GOT3 (cell line): ENCODE measurements at regions not wholly inside any gene's neighbourhood (a gene's known extent, or its start where the extent isn't known, plus 50 kb on each side); places are given as distances from the start of the nearest gene placed in this dataset.
"Not testable (repeated sequence)": the region's sequence is repeated elsewhere in the genome, so short reads cannot be mapped to it uniquely, and the experiment has no call there.

Source experiments
- DNase-seq: peaks from one replicate; lab custom pipeline; 2025; ENCODE audit warnings: mixed read lengths; lab: John Stamatoyannopoulos, UW

DNA sequence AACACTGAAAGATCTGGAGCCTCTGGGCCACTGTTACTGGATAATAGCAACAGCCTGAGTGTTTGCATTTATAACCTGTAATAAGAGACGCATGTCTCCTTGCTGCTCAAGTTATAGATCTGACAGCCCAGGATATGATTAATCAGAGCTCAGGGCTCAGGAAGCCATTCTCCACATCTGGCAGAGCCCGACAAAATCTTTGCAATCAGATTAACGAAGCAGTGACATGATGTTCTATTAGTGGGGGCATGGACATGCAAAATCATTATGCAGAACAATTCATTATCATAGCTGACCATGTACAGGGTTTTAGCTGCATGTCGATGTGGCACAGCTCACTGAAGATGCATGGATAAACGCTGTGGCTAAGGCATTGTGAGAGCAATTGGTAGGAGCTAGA is 730.3 kb downstream of the ZNF385D start:
- no peak for DNase-seq

DNA sequence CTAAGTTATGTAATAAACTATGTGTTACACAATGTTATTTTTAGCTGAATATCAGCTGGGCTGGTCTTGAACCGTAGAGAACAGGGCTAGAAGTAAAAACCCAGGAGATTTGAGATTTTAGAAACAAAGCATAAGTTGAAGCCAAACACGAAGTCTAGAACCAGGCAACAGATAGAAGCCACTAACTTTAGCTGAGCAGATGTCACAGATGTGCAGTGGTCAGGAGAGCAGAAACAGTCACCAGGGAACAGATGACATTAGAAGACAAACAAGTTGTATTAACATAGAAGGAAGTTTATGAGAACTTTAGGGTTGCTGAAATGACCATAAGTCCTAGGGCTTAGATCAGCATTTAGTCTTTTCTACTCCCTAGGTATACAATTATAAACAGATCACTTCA is 731.0 kb downstream of the ZNF385D start:
- no peak for DNase-seq

DNA sequence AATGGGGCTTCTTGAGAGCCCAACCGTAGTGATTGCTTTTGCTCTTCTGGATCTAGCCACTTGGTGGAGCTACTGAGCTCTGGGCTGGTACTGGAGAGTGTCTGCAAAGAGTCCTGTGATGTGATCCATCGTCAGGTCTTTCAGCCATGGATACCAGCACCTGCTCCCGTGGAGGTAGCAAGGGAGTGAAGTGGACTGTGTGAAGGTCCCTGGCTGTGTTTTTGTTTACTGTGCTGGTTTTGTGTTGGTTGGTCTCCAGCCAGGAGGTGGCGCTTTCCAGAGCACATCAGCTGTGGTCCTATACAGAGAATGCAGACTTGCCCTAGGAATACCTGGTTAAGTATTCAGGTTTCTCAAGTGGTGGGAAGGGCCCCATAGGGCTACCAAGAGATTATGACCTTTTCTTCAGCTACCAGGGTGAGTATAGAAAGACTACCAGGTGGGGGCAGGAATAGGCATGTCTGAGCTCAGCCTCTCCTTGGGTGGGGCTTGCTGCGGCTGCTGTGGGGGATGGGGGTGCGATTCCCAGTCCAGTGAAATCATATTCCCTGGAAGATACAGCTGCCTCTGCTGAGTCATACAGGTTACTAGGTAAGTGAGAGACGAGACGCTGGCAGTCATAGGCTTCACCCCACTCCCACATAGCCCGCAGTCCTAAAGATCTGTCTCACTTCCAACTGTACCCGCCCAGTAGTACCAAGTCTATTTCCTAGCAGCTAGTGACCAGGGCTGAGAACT is 733.7 kb downstream of the ZNF385D start:
- no peak for DNase-seq

- no peak for DNase-seq
Measured at GRCh38 chr3:21013566-21013965, 737.4 kb downstream of the ZNF385D start.

DNA sequence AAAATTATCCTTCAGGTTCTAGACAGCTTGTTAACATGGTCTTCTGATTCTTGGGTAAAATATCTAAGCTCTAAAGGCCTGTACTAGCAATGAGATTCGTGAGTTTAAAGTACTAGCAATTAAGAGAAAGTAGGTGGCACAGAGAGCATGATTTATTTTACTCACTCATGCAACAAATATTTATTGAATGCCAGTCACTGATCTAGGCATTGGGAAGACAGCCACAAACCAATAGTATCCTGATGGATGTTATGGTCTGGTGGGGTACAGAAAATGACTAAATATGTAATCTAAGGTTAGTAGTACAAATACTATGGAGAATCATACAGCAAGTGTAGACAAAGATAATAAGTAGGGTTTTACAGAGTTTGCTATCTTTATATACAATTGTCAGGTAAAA is 751.3 kb downstream of the ZNF385D start:
- DNase-seq: no peak

DNA sequence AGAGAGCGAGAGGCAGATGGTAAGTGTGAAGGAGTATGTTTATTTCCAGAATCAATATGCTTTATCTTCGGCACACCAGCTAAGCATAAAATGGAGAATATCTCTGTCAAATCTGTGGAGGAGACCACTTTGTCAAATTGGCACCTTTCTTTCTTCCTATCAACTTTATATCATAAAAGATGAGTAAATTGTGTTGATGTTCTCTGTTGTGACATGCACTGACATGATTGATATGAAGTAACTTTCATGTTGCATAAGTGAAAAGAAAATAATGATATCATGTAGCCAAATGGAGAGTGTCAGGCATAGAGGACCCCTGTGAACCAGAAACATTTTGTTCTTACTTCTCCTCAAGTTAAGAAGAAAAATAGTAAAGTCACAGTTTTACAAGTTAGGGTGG is 753.8 kb downstream of the ZNF385D start:
- no peak for DNase-seq

- DNase-seq: no peak
Measured at GRCh38 chr3:20990896-20991295, 760.1 kb downstream of the ZNF385D start.

DNA sequence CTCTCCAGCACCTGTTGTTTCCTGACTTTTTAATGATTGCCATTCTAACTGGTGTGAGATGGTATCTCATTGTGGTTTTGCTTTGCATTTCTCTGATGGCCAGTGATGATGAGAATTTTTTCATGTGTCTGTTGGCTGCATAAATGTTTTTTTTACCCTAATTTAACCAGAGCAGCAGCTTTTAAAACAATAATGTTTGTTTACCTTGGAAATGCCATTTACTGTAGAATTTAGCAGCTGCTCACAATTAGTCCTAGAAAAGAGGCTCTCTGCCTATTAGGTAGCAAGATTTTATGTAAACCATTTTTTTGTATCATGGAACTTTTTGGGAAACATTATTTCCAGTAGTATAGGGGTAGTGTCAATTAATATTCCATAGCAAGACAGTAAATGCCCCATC is 761.4 kb downstream of the ZNF385D start:
- not testable (repeated sequence) for DNase-seq

DNA sequence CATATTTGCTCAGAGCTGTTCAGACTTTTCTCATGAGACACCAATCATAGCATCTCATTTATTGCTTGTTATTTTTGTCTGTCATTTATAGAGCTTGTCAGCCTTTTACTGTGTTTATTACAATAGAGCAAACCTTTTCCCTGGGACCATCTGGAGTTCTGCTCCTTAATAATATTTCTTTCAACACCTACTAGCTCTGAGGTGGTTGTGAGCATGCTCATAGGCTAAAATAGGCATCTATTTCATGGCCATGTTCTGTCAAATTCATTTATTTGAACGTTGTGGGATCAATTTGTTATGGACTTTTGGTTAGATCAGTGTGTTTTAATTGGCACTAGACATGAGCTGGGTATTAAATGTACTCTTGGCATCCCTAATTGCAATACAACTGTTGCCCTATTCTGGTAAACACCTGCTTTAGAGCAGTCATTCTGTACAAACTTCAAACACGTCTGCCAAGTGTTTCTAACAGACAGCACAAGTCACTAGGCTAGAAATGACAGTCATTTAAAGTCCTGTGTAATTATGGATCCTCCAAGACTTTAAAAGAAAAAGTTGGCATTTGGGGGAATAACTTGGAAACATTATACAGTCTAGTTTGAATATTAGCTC is 766.3 kb downstream of the ZNF385D start:
- DNase-seq: no peak

DNA sequence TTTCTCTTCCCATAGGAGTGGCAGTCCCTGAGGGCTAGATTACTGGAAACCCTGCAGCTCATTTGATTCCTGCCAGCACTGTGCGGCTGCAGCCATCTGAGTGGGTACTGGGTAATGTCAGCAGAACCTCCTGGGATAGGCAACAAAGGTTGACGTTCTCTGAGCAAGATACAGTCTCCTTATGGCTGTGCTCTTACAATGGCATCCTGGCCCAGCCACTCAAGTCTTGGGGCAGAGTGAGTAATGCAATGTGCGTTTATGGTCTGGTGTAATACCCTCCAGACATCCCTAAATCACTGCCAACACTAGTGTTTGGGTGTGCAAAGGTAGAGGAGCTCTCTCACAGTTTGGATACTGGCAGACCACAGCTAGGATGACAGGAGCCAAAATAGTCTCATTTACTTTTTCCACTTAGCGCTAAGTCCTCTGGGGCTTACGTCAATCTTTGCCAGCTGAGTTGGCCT is 775.8 kb downstream of the ZNF385D start:
- no peak for DNase-seq

GRCh38 chr3:20974396-20974795 is 776.6 kb downstream of the ZNF385D start:
- DNase-seq: no peak

DNA sequence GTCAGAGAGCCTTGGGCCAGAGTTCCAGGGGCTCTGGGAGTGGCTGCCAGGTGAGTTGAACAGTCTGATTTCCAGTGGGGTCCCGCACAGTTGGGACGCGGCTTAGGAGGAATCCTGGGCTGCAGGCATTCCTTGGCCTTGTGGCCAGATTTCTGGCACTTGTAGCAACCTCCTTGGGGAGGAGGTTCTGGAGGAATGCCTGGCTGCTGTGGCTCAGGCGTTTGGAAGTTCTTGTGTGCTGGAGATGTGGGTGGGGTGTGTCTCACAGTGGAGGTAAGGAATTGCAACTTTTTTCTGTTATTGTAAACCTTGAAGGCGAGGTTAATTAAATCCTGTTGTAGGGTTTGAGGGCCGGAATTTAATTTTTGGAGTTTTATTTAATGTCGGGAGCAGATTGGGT is 780.2 kb downstream of the ZNF385D start:
- DNase-seq: not testable (repeated sequence)

DNA sequence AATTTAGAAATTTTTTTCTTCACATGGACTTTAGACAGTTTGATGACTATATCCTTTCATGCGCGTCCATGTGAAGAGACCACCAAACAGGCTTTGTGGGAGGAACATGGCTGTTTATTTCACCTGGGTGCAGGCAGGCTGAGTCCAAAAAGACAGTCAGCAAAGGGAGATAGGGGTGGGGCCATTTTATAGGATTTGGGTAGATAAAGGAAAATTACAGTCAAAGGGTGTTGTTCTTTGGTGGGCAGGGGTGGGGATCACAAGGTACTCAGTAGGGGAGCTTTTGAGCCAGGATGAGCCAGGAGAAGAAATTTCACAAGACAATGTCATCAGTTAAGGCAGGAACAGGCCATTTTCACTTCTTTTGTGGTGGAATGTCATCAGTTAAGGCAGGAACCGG is 781.5 kb upstream of the SGO1 start:
- not testable (repeated sequence) for DNase-seq

- no peak for DNase-seq
Measured at GRCh38 chr3:20958161-20958560, 772.2 kb upstream of the SGO1 start.

DNA sequence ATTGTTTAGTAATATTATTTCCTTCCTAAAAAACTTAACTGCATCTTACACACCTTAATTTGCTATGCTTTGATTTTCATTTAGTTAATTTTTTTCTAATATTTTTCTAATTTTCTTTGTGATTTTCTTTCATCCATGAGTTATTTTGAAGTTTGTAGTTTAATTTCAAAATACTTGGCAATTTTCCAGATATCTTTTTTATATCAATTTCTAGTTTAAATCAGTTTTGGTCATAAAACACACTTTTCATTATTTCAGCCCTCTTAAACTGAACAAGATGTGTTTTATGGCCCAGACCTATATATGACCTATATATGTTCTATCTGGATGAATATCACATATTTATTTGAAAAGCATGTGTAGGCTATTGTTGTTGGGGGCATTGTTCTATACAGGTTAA is 759.9 kb upstream of the SGO1 start:
- no peak for DNase-seq

DNA sequence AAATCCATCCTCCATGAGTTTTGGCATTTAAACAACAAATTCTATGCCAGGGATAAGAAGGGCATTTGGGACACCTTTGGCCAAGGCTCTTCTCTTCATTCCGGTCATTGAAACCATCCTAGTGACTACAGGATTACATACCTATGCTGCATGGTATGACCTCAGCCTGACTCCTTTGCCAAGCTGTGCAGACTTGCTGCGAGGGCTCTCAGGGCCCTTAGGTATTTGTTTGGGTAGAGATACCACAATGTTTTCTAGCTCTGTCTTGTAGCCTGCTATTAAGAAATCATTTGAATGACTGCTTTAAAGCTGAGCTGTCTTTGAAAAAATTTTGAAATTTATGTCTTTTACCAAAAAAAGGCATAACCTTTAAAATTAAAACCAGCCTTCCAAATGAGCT is 749.8 kb upstream of the SGO1 start:
- DNase-seq: no peak

DNA sequence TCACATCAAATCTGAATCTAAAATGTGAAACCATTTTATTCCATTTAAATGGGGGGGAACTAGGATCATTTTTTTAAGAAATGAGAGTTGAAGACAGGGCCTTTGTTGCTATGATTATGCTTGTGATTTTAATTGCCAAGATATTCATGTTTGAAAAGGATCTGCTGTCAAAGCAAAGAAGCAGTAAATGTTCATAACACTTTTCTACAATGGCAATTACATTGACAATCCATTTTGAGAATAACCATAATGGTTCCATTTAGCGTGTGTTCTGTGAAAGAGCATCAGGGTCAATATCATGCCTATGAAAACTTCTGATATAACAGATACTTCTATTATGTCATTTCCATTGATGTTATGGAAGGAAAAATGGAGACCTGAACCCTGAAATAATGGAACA is 745.8 kb upstream of the SGO1 start:
- no peak for DNase-seq

GRCh38 chr3:20930034-20930433 is 744.0 kb upstream of the SGO1 start:
- no peak for DNase-seq

GRCh38 chr3:20924646-20925385 is 738.8 kb upstream of the SGO1 start:
- no peak for DNase-seq

DNA sequence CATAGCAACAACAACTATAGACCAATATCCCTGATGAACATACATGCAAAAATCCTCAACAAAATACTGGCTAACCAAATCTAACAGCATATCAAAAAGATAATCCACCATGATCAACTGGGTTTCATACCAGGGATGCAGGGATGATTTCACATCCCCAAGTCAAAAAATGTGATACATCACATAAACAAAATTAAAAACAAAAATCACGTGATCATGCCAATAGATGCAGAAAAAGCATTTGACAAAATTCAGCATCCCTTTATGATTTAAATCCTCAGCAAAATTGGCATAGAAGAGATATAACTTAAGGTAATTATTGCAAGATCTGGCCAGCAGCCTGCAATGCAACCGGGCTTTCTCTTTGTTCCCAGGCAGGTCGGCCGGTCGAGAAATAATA is 735.1 kb upstream of the SGO1 start:
- DNase-seq: not testable (repeated sequence)

DNA sequence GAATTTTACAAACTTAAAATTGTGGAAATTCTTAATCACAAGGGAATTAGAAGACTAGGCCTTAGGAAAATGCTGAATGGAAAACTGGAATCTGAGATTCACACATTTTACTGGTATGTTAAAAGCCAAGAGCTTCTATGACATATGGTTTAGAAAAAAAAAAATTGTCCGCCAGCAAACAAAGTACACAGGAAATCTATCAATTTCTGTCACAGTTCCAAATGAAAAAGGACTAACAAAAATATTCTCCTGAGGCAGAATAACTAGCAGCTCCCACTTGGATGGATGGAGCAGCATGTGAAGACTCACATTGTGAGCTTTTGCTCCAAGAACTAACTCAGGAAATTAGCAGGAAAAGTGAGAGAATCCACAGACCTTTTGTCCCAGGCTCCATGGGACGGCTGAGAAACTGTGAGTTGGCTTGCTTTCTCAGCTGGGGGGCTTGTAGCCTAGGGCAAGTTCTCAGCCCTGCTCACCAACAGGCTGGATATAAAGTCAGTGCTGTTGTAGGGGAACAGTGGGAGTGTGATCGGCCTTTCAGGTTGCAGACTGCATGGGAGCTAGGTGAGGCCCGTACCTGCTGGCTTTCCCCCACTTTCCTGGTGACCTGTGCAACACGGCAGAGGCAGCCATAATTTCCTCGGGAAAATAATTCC is 731.1 kb upstream of the SGO1 start:
- no peak for DNase-seq

- no peak for DNase-seq
Measured at GRCh38 chr3:20914310-20914709, 728.3 kb upstream of the SGO1 start.

DNA sequence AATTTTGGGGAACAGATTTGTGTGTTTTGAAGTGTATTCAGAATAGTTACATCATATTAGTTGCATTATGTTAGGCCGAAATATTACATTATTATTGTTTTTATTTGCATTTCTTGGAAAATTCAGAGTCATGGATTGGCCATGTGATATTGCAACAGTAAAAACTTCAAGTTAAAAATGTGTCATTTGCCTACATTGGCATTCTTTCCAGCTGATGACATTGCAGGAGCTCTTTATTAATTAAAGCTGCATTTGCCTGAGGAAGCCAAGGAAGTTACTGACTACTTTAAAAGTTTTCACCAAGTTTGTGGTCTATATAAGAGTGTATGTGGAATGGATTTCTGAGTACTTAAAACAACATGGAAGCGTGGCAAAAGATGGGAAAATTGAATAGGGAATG is 726.4 kb upstream of the SGO1 start:
- no peak for DNase-seq
